GM19467 (cell line): ENCODE measurements at regions not wholly inside any gene's neighbourhood (a gene's known extent, or its start where the extent isn't known, plus 50 kb on each side); places are given as distances from the start of the nearest gene placed in this dataset.

ENCODE experiments used
- ATAC-seq: cut with Tn5 transposase; IDR thresholded peaks from one replicate; pipeline ENCODE4 v1.9.1; 2021; ENCODE audit warnings: mild to moderate bottlenecking, moderate library complexity; ENCODE audit not compliant: unreplicated experiment

DNA sequence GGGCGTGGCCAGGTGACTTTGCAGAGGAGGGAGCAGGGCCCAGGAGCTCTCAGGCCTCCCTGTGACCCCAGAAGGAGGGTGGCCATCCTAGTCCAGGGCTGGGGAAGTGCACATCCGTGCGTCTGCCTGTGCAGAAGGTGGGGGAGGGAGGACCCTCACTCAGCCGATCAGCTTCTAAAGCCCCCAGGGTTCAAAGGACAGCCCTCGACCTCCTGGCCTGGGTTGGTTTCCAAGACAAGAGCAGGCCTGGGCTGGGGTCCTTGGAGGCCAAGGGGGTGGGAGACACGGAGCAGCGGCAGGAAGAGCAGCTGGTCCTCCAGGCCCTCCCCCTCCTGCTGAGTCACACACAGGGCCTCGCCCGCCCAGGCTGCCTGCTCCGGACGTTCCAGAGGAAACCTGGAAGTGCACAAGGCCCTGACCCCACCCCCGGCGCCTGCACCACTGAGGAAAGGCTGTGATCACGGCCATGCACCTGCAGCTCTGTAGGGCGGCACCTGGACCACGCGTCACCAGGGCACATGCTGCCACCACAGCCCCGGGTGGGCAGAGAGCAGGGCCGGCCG is 67.1 kb upstream of the ZNF469 start:
- no peak for ATAC-seq

DNA sequence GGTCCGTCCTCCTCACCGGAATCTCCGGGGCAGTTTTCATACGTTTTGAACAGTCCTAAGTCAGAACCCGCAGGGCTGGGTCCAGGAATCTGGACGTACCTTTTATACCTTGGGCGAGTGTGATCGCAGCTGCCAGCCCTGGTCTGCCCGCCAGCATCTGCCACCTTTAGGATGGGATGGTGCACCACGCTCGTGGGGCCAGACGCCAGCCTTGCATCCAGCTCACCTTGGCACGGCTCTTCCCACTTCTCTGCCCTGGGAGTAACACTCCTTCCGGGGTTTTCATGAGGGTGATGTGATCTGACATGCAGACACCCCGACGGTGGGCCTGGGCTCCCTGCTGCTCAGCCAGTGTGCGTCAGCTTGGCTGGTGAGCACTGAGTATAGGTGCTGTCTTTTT is 66.6 kb upstream of the ZNF469 start:
- no peak for ATAC-seq

DNA sequence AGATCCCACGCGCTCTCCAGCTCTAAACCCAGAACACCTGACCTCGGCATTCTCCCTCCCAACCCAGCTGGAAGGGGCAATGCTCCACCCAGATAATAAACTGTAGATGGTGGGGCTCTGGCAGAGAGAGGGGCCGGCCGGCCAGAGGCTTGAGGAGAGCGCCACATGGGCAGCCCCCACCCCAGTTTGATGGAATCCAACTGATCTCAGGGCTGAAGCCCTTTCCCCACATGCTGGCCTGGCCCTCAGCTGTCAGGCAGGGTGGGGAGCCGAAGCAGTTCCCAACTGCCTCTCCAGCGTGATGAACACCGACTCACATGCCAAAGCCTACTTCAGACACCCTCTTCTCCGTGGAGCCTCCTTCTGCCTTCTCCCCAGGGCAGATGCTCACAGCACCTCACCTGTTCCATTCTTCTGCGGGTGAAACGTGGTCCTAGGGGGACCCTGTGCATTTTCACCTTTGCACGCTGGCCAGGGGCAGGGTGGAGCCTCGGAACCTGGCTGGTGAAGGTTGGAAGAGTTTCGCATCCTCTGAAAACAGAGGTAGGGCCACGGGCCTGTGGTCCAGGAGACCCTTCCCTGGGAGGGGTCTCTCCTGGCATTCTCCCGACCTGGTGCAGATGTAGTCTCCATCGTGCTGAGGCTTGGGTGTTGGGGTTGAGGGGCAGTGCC is 65.7 kb upstream of the ZNF469 start:
- no peak for ATAC-seq

DNA sequence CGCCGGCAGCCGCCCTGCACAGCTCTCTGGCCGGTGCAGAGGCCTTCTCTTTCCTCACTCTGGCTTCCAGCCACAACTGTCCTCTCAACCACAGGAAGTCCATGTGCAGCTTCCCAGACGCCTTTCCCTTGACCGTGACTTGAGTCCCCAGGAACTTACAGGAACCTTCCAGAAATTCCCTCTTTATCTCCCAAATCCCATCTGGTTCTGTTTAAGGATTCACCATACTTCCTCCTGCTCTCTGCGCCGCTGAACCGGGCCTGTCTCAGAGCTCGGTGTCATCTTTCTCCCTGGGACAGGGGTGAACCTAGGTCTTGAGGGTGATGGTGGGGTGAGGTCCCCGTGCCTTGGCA is 65.2 kb upstream of the ZNF469 start:
- no peak for ATAC-seq

DNA sequence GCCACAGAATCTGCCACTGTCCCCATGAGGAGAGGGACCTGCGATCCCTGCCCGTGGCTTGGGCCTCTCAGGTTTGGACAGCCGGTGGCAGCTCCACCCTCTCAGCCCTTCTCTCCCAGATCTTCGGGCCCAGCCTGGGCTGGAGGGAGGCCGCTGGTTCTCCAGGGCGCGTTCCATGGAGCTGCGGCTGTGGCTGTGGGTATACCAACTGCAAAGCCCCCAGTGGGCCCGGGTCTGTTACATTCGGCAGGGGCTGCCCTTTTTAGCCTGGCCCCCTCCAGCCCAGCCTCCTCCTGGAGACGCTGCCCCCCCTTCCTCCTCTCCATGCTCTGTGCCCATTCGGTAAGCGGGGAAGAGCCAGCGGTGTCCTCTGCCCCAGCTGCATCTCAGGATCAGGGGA is 64.7 kb upstream of the ZNF469 start:
- no peak for ATAC-seq

DNA sequence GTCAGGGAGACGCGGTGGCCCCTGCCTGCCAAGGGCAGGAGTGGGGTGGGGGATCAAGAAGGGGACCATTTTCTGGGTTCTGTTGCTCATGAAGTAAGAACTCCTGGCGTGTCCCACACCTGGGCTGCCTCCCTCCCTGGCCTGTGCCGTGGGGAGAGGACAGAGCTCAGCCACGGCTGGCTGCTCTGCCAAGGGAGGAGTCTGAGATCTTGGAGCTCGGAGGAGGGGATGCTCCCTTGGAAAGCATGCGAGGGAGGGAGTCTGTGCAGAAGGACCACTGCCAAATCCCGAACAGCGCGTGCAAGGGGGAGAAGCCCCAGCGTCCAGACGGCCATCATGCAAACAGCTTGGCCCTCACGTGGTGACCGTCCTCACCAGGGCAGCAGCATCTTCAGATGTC is 64.2 kb upstream of the ZNF469 start:
- ATAC-seq, result no peak

DNA sequence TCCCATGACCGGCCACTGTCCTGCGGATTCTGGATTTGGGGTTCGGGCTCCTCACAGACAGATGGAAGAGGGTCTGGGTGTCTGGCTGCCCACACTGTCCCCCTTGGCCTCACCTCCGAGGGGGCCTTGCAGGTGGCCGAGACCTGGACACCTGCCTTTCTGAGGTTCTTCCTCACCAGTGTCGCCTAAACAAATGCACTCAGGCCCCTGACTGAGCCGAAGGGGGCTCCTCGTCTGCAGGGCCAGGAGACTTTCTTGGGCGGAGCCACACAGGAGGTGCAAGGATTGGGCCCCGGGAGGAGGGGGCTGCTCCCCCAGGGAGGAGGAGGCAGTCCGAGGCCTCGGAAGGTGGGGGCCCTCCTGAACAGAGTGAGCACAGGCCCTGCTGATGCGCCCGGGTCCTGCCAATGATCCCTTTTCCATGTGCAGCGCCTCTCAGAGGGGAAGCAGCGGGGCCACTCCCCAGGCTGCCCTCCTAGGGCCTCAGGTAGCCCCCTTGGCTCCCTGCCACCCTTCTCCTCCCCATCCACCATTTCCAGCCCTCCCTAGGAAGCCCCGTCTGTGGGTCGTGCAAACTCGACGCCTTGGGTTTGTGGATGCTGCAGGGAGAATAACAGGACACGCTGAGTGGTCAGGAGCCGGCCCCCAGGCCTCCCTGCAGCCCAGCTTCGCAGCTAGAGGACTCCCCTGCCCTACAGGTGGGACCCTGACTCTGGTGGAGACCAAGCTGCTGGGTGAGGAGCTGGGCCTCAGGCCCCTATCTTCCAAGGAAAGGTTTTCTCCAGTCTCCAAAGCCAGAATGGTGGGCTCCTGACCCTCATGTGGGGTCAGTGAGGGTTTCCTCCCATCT is 63.4 kb upstream of the ZNF469 start:
- no peak for ATAC-seq

DNA sequence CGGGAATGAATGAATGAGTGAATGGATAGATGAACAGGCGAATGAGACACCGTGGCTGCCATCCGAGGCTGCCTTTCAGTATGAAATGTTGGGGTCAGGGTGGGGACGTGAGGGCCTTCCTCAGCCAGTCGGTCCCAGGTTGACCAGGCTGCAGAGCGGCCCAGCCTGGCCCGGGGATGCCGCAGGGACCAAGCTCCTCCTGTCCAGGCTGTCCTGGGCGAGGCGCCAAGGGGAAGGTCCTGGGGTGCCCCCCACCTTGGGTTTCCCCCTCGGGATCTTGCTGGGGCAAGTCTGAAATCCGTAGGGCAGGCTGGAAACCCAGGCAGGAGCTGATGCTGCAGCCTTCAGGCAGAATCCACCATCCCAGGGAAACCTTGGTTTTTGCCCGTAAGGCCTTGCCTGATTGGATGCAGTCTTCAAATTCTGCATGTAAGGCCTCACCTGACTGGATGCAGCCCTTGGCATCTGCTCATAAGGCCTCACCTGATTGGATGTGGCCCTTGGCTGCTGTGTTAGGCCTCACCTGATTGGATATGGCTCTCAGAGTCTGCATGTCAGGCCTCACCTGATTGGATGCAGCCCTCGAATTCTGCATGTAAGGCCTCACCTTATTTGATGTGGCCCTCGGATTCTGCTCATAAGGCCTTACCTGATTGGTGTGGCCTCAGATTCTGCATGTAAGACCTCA is 61.7 kb upstream of the ZNF469 start:
- no peak for ATAC-seq

DNA sequence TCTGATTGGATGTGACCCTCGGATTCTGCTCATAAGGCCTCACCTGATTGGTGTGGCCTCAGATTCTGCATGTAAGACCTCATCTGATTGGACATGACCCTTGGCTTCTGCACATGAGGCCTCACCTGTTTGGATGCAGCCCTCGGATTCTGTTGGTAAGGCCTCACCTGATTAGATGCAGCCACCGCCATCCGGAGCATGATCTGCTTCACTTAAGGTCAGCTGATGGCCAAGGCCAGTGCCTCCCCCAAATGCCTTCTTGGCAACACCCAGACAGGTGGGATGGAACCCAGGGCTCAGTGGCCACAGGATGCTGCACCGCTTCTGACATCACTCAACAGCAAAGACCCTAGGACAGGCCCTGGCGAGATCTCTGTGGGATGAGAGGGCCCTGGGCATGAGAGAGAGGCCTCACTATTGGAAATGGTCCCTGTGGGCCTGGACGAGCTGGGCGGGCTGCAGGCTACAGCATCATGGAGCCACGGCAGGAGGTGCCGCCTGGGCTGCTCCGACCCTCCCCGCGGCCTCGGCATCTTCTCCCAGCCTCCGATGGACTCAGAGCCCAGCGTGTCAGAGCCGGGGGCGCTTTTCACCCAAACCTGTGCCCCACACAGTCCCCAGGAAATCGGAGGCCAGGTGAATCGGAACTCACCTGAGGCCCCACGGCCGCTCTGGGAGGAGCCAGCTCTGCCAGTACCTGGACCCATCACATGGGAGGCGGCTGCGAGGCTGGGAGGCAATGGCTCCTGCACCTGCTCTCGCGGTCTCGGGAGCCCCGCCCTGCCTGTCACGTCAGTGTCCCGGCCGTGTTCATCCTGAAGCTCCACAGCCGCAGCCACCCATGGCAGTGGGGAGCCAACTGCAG is 60.9 kb upstream of the ZNF469 start:
- no peak for ATAC-seq

DNA sequence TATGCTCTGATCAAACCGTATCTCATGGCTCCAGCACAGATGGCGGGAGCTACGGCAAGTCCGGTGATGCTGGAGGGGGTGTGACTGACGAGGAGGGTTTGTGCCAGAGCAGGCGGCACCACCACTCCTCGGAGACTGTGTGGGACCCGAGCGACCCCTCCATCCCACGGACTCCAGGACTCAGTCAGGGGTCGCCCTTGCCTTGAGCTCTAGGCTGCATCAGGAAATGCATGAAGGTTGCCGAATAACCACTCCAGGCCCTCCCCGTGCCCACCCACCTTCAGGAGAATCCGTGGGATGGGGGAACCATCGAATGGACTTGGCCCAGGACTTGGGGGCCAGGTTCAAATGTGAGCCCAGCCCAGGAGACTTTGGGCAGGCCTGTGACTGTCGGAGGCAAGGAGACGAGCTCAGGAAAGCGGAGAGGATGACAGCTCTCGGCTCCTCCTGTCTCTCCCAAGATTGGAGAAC is 60.2 kb upstream of the ZNF469 start:
- ATAC-seq, result no peak

DNA sequence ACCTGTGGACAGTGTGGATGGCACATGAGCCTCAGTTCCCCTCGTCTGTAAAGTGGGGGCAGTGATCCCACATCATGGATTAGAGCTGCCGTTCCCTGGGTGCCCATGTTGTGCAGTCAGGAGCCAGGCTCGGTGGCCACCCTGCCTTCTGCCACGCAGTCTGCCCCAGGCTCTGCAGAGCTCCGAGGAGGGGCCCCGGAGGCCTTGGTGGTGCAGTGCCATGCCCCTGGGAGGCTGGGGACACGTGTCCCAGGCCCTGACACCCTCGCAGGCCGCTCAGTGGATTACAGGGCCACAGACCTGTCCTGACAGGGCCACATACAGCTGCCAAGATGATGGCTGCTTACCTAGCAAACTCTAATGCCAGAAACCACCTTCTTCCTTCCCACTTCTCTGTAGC is 59.7 kb upstream of the ZNF469 start:
- ATAC-seq, result no peak

DNA sequence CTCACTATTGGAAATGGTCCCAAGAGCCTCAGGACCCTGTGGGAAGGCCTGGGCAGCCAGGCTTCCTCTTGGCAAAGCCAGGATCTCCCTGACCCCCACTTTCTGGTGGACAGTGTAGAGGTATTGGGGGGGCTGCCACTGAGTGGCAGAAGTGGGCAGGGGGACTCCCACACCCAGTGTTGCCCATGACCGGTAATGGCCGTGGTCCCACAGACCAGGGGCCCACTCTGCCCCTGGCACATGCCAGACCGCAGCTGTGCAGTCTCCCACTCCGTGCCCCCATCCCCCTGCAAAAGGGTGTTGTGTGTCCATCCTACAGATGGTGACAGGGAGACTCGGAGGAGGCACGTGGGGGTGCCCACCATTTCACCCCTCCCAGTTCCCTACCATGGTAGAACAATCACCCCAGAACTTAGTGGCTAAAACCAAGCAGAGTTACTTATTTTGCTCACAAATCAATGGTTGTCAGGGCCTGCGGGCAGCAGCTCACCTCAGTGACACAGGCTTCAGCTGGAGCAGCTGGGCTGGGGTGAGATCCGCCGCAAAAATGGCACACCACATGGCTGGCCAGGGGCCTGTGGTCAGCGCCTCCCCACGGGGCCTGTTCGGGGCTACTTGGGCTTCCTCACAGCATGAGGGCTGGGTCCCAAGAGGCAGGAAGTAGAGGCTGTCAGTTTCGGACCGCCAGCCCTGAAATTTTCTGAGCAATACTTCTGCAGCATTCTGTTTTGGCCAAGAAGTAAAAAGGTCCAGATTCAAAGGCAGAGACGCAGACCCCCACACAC is 59.0 kb upstream of the ZNF469 start:
- no peak for ATAC-seq

DNA sequence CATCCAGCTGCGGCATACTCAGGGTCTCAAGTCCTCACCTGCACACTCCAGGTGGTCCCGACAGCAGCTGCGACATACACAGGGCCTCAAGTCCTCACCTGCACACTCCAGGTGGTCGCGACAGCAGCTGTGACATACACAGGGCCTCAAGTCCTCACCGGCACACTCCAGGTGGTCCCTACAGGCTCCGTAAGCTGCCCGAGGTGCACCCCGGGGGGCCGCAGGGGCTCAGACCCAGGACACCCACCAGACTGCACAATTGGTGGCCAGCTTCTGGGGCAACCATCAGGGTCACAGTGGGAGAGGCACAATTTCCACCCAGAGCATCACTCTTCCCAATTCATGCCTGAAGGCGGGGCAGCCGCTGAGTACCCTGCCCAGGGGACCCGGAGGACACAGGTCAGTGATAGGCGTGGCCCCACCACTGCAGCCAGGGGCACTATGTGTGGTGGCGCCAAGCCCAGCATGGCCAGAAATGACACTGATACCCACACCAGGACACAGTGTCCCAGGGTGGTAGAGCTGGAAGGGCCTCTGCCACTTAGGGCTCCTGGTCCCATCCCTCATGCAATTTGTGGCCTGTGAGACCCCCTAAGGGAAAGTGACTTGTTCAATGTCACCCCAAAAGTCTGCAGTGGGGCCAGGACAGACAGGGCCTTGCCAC is 57.5 kb upstream of the ZNF469 start:
- no peak for ATAC-seq

DNA sequence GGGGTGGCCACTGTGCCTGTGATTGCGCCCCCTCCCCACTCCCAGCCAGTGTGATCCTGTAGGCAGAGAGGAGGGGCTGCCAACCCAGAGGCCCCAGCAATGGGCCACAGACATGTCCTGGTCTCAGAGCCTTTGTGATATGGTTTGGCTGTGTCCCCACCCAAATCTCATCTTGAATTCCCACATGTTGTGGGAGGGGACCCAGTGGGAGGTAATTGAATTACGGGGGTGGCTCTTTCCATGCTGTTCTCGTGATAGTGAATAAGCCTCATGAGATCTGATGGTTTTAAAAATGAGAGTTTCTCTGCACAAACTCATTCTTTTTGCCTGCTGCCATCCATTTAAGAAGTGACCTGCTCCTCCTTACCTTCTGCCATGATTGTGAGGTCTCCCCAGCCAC is 56.8 kb upstream of the ZNF469 start:
- no peak for ATAC-seq

DNA sequence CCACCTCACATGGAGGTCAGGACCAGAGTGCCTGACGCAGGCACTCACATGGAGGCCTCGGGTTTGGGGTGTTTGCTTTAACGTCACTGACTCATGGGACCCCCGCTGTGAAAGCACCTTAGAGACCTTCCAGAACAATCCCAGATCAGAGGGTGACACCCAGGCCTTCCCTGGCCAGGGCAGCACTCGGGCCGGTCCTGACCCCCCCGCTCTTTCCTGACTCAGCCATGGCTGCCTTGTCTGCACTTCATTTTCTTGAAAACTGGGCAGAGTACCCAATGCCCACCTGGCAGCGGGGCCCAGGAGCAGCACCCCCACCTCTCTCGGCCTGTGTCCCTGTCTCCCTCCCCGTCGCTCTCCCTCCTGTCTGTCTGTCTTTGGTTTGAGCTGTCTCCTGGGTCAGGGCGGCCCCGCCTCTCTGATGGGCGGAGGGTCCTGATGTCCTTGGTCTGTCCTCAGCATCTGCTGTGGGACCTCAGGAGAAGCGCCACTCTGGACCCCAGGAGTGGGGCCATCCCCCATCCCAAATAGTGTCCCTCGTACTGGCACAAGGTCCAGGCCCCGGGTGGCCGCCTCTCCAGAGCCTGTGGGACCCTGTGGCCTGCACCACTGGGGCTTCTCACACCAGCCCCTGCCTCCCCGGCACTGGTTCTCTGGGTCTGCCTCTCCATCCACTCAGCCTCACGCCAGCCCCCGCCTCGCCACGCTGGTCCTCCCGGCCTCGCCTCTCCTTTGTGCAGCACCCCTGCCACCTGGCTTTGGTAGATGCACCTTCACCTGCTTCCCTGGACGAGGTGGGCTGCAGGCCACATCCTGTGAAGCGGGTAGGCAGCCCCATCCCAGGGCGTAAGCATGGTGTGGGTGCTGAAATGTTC is 55.9 kb upstream of the ZNF469 start:
- no peak for ATAC-seq

DNA sequence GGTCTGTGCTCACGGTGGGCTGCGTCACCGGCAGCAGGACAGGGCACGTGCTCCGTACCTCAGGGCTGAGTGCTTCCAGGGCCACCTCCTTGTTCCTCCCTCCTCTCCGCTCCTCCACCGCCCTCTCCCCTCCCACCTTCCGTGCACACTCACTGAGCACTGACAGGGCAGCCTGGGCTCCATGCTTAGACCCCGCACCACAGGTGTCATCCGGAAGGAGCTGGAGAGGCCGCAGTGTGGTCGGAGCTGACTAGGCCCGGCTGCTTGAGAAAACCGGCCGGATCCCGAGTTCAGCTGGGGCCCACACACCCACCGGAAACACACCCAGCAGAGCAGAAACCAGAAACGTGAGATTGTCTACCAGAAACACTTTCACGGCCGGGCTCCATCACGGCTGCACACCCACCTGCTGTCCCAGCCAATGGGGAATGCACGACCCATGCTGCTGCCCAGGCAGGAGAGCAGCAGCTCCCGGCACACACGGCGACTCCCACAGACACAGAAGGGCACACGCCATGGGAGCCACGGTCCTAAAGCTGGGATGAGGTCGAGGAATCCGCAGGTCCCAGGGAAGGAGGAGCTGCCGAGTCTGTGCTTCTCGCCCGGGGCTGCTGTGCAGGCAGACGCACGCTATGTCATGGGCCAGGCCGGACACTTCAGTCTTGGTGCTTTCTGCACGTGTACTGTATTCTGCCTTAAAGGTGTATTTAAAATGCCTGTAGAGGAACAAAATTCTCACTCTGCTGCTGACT is 55.0 kb upstream of the ZNF469 start:
- no peak for ATAC-seq

DNA sequence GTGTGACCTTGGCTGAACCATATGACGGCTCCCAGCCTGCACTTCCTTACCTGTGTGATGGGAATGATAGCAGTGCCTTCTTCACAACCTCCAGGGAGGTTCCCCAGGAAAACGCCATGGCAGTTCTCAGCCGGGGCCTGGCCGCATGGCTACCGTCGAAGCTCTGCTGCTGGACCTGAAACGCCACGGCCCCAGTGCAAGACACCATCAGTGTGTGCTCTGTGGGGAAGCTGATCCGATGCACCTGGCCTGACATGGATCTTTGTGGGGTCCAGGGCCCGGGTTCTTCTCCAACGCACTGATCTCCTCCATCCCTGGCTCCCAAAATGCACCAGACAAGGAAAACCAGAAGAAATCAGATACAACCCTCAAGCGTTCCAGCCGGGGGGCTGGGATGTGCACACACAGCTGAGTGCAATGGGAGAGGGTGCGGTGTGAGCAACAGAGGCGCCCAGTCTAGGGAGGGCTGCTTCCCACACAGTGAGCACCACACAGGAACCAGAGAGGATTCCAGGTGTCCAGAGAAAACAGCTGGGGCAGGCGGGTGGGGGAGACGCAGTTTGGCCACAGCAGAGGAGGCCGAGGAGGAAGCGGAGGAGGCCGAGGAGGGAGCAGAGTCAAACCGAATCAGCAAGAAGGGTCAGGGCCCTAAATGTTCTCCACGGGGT is 54.3 kb upstream of the ZNF469 start:
- no peak for ATAC-seq
